H9 (cell line): ENCODE measurements at regions not wholly inside any gene's neighbourhood (a gene's known extent, or its start where the extent isn't known, plus 50 kb on each side); places are given as distances from the start of the nearest gene placed in this dataset.

Experiments used
- DNase-seq: peaks from one replicate; pipeline ENCODE4 v3.0.0-alpha.2; 2017
- H2AFZ ChIP-seq: one replicate; pipeline ENCODE4 v1.6.1; 2013; ENCODE audit warnings: mild to moderate bottlenecking, low read length, control low read depth, moderate library complexity
- H2AK5ac ChIP-seq: 2 replicates; pipeline ENCODE4 v1.6.1; 2013; ENCODE audit warnings: low read length, control low read depth, mixed read lengths; ENCODE audit not compliant: insufficient read length
- H2BK120ac ChIP-seq: one replicate; pipeline ENCODE4 v1.6.1; 2013; ENCODE audit warnings: low read depth, mild to moderate bottlenecking, low read length, control low read depth, inconsistent platforms; ENCODE audit not compliant: poor library complexity, severe bottlenecking
- H2BK12ac ChIP-seq: 2 replicates; pipeline ENCODE4 v1.6.1; 2013; ENCODE audit warnings: low read length, control low read depth, mixed read lengths, low read depth; ENCODE audit not compliant: insufficient read length
- H2BK15ac ChIP-seq: 2 replicates; pipeline ENCODE4 v1.6.1; 2013; ENCODE audit warnings: low read depth, low read length, control low read depth
- H2BK20ac ChIP-seq: one replicate; pipeline ENCODE4 v1.6.1; 2013; ENCODE audit warnings: low read depth, mild to moderate bottlenecking, low read length, control low read depth, inconsistent platforms; ENCODE audit not compliant: poor library complexity, severe bottlenecking
- H2BK5ac ChIP-seq: 2 replicates; pipeline ENCODE4 v1.6.1; 2013; ENCODE audit warnings: low read length, control low read depth, mixed read lengths; ENCODE audit not compliant: insufficient read length
- H3K14ac ChIP-seq: 2 replicates; pipeline ENCODE4 v1.6.1; 2013; ENCODE audit warnings: low read length, control low read depth; ENCODE audit not compliant: insufficient read depth
- H3K18ac ChIP-seq: 2 replicates; pipeline ENCODE4 v1.6.1; 2013; ENCODE audit warnings: low read depth, mild to moderate bottlenecking, mixed read lengths, low read length, control low read depth; ENCODE audit not compliant: insufficient read length
- H3K23ac ChIP-seq: 2 replicates; pipeline ENCODE4 v1.6.1; 2013; ENCODE audit warnings: low read length, control low read depth, mixed read lengths, low read depth; ENCODE audit not compliant: insufficient read length
- H3K23me2 ChIP-seq: 2 replicates; pipeline ENCODE4 v1.6.1; 2013; ENCODE audit warnings: low read depth, mild to moderate bottlenecking, mixed read lengths, low read length, control low read depth; ENCODE audit not compliant: insufficient read length, poor library complexity, severe bottlenecking
- H3K27ac ChIP-seq: 2 replicates; pipeline ENCODE4 v1.5.1; 2013; ENCODE audit warnings: low read length, control low read depth, mixed read lengths, low read depth; ENCODE audit not compliant: insufficient read length
- H3K27me3 ChIP-seq: 2 replicates; pipeline ENCODE4 v1.6.1; 2013; ENCODE audit warnings: low read length, control low read depth, inconsistent platforms; ENCODE audit not compliant: insufficient read depth
- H3K4ac ChIP-seq: 2 replicates; pipeline ENCODE4 v1.6.1; 2013; ENCODE audit warnings: low read depth, mild to moderate bottlenecking, control low read depth, inconsistent platforms, low read length, moderate library complexity
- H3K4me1 ChIP-seq: 2 replicates; pipeline ENCODE4 v1.6.1; 2013; ENCODE audit warnings: low read length, control low read depth, inconsistent platforms; ENCODE audit not compliant: insufficient read depth
- H3K4me2 ChIP-seq: 2 replicates; pipeline ENCODE4 v1.6.1; 2013; ENCODE audit warnings: low read length, control low read depth, mixed read lengths; ENCODE audit not compliant: insufficient read length, insufficient read depth
- H3K56ac ChIP-seq: 2 replicates; pipeline ENCODE4 v1.6.1; 2013; ENCODE audit warnings: low read depth, mild to moderate bottlenecking, mixed read lengths, low read length, control low read depth; ENCODE audit not compliant: insufficient read length
- H3K79me1 ChIP-seq: 2 replicates; pipeline ENCODE4 v1.6.1; 2013; ENCODE audit warnings: low read depth, mild to moderate bottlenecking, moderate library complexity, low read length, control low read depth, inconsistent platforms; ENCODE audit not compliant: insufficient read depth, poor library complexity, severe bottlenecking
- H3K79me2 ChIP-seq: 2 replicates; pipeline ENCODE4 v1.6.1; 2013; ENCODE audit warnings: low read length, control low read depth, inconsistent platforms; ENCODE audit not compliant: insufficient read depth
- H3K9ac ChIP-seq: 2 replicates; pipeline ENCODE4 v1.6.1; 2013; ENCODE audit warnings: low read length, control low read depth, mixed read lengths; ENCODE audit not compliant: insufficient read length; ENCODE audit errors: extremely low read depth
- H3K9me3 ChIP-seq: one replicate; pipeline ENCODE4 v1.6.1; 2013; ENCODE audit warnings: low read depth, low read length, inconsistent platforms; ENCODE audit not compliant: control insufficient read depth
- H3T11ph ChIP-seq: one replicate; pipeline ENCODE4 v1.6.1; 2013; ENCODE audit warnings: mild to moderate bottlenecking, low read length, control low read depth, inconsistent platforms
- H4K20me1 ChIP-seq: one replicate; pipeline ENCODE4 v1.6.1; 2013; ENCODE audit not compliant: control insufficient read depth, insufficient read length, insufficient read depth
- H4K5ac ChIP-seq: 2 replicates; pipeline ENCODE4 v1.6.1; 2013; ENCODE audit warnings: low read depth, mild to moderate bottlenecking, mixed read lengths, low read length, control low read depth; ENCODE audit not compliant: insufficient read length
- H4K8ac ChIP-seq: replicated peaks from 2 replicates; pipeline ENCODE4 v1.6.1; 2013; ENCODE audit warnings: low read length, control low read depth, mixed read lengths, low read depth; ENCODE audit not compliant: insufficient read length
- H4K91ac ChIP-seq: 2 replicates; pipeline ENCODE4 v1.6.1; 2013; ENCODE audit warnings: low read depth, mild to moderate bottlenecking, moderate library complexity, mixed read lengths, low read length, control low read depth; ENCODE audit not compliant: insufficient read length
- H3K27ac Mint-ChIP-seq, 3 experiments: 2 replicates in 2 of 3; 3 replicates in 1 of 3; pipeline ENCODE4 v1.8.0; 2020 to 2021; ENCODE audit warnings: mixed read lengths in 3 of 3, mild to moderate bottlenecking in 1 of 3, moderate library complexity in 1 of 3
- H3K27me3 Mint-ChIP-seq: 2 replicates; pipeline ENCODE4 v1.8.0; 2021; ENCODE audit warnings: low read depth, mild to moderate bottlenecking, moderate library complexity, mixed read lengths
- H3K36me3 Mint-ChIP-seq, 3 experiments: 2 replicates in 2 of 3; 3 replicates in 1 of 3; pipeline ENCODE4 v1.8.0; 2020 to 2021; ENCODE audit warnings: low read depth in 3 of 3, mixed read lengths in 3 of 3; ENCODE audit not compliant: insufficient read depth in 1 of 3
- H3K4me1 Mint-ChIP-seq, 2 experiments: 2 replicates each; pipeline ENCODE4 v1.8.0; 2020; ENCODE audit warnings: mixed read lengths in 2 of 2
- H3K4me3 Mint-ChIP-seq, 2 experiments: 2 replicates in 1 of 2; 3 replicates in 1 of 2; pipeline ENCODE4 v1.8.0; 2020 to 2021; ENCODE audit warnings: mild to moderate bottlenecking in 2 of 2, mixed read lengths in 2 of 2, moderate library complexity in 1 of 2
- H3K9me3 Mint-ChIP-seq, 2 experiments: 2 replicates in 1 of 2; 3 replicates in 1 of 2; pipeline ENCODE4 v1.8.0; 2020; ENCODE audit warnings: mild to moderate bottlenecking in 2 of 2, mixed read lengths in 2 of 2, moderate library complexity in 1 of 2
- CTCF ChIP-seq: fragments of 200-600 bp; sonication (generic); conservative IDR thresholded peaks from 3 replicates; pipeline ENCODE4 v1.8.0; 2021; ENCODE audit warnings: antibody characterized with exemption, mild to moderate bottlenecking
- WGBS: extraction: QIAGEN DNeasy Blood & Tissue Kit; methylation state at CpG from one replicate; pipeline ENCODE4 v1.1.7; 2013; ENCODE audit warnings: missing lambda C conversion rate, low lambda C conversion rate, mixed read lengths; ENCODE audit not compliant: insufficient read length; ENCODE audit errors: extremely low coverage; 5-methylcytosine and 5-hydroxymethylcytosine counted together

- Mint-ChIP-seq H3K27me3 (no peaks in the 10 kb centered on the region), H3K9me3 (no peaks in the 10 kb centered on the region; a peak in 1 of 5 replicates), H3K27ac (no peak overlapping the region), H3K4me1 (peaks cover 8% of the 10 kb centered on the region in 2 experiments), H3K4me3 (no peak overlapping the region), H3K36me3 (no peaks in the 10 kb centered on the region; a peak in 1 of 7 replicates)
- Histone ChIP-seq H3K27ac (no peak overlapping the region), H3K23me2 (no peaks in the 10 kb centered on the region), H2BK15ac (no peak overlapping the region), H3T11ph (no peak overlapping the region), H3K9me3 (no peaks in the 10 kb centered on the region), H3K27me3 (no peaks in the 10 kb centered on the region), H2AK5ac (no peak overlapping the region), H4K91ac (no peak overlapping the region), H3K79me2 (no peaks in the 10 kb centered on the region), H3K18ac (no peak overlapping the region), H2AFZ (no peak overlapping the region), H2BK5ac (no peak overlapping the region), H3K4me1 (no peaks in the 10 kb centered on the region), H3K56ac (no peak overlapping the region), H2BK120ac (no peak overlapping the region), H3K79me1 (no peaks in the 10 kb centered on the region), H4K20me1 (no peaks in the 10 kb centered on the region), H3K4me2 (no peak overlapping the region), H2BK12ac (no peak overlapping the region), H4K8ac (no peak overlapping the region), H2BK20ac (no peak overlapping the region), H4K5ac (no peak overlapping the region), H3K23ac (no peak overlapping the region), H3K14ac (no peak overlapping the region), H3K9ac (no peak overlapping the region), H3K4ac (no peak overlapping the region)
- no peak for TF ChIP-seq CTCF
- DNase-seq = no peak
- no CpG with 5 or more reads among the region's 2 CpGs for whole genome bisulfite sequencing
Observed at GRCh38 chr1:79688932-79689331, 682.4 kb upstream of the ADGRL4 start.
